B cell (primary cell): ENCODE measurements at regions not wholly inside any gene's neighbourhood (a gene's known extent, or its start where the extent isn't known, plus 50 kb on each side); places are given as distances from the start of the nearest gene placed in this dataset.

ENCODE experiments used
- EZH2 ChIP-seq: IDR thresholded peaks from 2 replicates; pipeline ENCODE4 v1.6.1; 2012; ENCODE audit warnings: borderline replicate concordance, low read depth, mild to moderate bottlenecking, moderate library complexity, low read length; ENCODE audit not compliant: insufficient read depth, poor library complexity, severe bottlenecking
- TF ChIP-seq, protein P1 (sequence below): fragments of 200-600 bp; IDR thresholded peaks from one replicate; pipeline ENCODE4 v1.8.0; 2022; ENCODE audit warnings: antibody characterized with exemption, mild to moderate bottlenecking

DNA sequence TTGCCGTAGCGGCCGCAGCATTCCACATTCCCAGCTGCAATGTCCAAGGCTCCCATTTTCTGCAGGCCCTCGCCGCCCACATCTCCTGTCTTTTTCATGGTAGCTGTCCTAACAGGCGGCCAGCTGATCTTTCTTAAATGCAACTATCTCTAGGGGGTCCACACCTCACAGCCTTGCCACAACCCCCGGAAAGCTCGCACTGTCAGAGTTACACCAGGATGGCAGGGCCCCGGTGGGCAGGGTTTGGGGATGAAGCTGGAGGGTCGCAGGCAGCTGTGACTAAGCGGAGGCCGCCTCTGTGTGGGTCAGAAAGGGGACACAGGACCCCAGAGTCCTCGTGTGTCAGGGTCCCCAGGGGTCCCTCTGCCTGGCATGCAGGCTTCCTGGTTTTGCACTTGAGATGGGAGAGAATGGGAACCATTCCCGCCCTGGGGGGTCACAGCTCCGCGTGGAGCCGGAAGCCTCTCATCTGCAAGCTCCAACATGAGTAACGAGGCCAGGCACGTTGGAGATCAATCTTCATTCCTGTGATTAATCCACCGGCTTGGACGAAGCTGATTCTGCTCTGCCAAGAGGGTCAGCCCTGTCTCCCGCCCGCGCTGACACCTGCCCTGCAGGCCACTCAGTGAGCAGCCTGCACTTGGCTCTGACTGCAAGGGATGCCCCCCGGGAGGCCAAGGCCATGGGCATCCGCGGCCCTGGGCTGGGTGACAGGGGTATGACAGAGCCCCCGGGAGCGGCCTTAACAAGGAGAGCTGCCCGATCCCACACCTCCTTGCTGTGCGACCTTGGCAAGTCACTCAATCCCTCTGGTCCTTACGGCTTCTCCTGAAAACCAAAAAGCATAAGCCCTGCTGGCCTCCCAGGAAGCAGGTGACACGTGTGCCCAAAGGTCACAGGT lies 97.9 kb downstream of the ADRA2C start:
- no peak for TF ChIP-seq EZH2
- TF ChIP-seq, protein P1, sequence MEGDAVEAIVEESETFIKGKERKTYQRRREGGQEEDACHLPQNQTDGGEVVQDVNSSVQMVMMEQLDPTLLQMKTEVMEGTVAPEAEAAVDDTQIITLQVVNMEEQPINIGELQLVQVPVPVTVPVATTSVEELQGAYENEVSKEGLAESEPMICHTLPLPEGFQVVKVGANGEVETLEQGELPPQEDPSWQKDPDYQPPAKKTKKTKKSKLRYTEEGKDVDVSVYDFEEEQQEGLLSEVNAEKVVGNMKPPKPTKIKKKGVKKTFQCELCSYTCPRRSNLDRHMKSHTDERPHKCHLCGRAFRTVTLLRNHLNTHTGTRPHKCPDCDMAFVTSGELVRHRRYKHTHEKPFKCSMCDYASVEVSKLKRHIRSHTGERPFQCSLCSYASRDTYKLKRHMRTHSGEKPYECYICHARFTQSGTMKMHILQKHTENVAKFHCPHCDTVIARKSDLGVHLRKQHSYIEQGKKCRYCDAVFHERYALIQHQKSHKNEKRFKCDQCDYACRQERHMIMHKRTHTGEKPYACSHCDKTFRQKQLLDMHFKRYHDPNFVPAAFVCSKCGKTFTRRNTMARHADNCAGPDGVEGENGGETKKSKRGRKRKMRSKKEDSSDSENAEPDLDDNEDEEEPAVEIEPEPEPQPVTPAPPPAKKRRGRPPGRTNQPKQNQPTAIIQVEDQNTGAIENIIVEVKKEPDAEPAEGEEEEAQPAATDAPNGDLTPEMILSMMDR = no peak
